CD14-positive monocyte (primary cell): ENCODE measurements at regions not wholly inside any gene's neighbourhood (a gene's known extent, or its start where the extent isn't known, plus 50 kb on each side); places are given as distances from the start of the nearest gene placed in this dataset.

Experiments
- DNase-seq, 3 donors: peaks; one replicate each; pipeline ENCODE4 v3.0.0-alpha.2; 2011 to 2022
- H2AFZ ChIP-seq: 2 replicates; pipeline ENCODE4 v1.6.0; 2012; ENCODE audit warnings: mild to moderate bottlenecking, low read depth, low read length, inconsistent platforms; ENCODE audit not compliant: insufficient read depth, poor library complexity, severe bottlenecking
- H3K27ac ChIP-seq, 2 donors: 1 replicate in 1 of 2; 2 replicates in 1 of 2; pipeline ENCODE4 v1.5.1; 2012 to 2013; ENCODE audit warnings: low read length in 2 of 2, control low read depth in 1 of 2, inconsistent platforms in 1 of 2, low read depth in 1 of 2, mild to moderate bottlenecking in 1 of 2
- H3K27me3 ChIP-seq, 2 donors: one replicate each; pipeline versions ENCODE4 v1.6.0 to v1.6.1; 2011 to 2013; ENCODE audit warnings: low read length in 2 of 2; ENCODE audit not compliant: control insufficient read depth in 2 of 2, insufficient read depth in 2 of 2
- H3K36me3 ChIP-seq, 2 donors: replicated peaks in 1 of 2; 1 replicate in 1 of 2; 2 replicates in 1 of 2; pipeline versions ENCODE4 v1.5.1 to v1.6.1; 2012 to 2013; ENCODE audit warnings: low read length in 2 of 2, control low read depth in 1 of 2, inconsistent platforms in 1 of 2, mild to moderate bottlenecking in 1 of 2; ENCODE audit not compliant: insufficient read depth in 2 of 2, control insufficient read depth in 1 of 2
- H3K4me1 ChIP-seq, 2 donors: 1 replicate in 1 of 2; 2 replicates in 1 of 2; pipeline versions ENCODE4 v1.5.1 to v1.6.1; 2012 to 2013; ENCODE audit warnings: low read length in 2 of 2, control low read depth in 1 of 2, inconsistent platforms in 1 of 2, mild to moderate bottlenecking in 1 of 2, moderate library complexity in 1 of 2; ENCODE audit not compliant: insufficient read depth in 2 of 2, control insufficient read depth in 1 of 2
- H3K4me2 ChIP-seq: replicated peaks from 2 replicates; pipeline ENCODE3; 2012; ENCODE audit warnings: low read length, moderate library complexity, mild to moderate bottlenecking; ENCODE audit not compliant: poor library complexity, severe bottlenecking; ENCODE audit errors: extremely low read depth
- H3K4me3 ChIP-seq, 3 experiments: fragments of 200-600 bp in 1 of 3; sonication (generic) in 1 of 3; replicated peaks in 1 of 3; 1 replicate in 2 of 3; 2 replicates in 1 of 3; pipeline ENCODE4 v1.5.1; 2011 to 2013; ENCODE audit warnings: low read length in 3 of 3, mild to moderate bottlenecking in 3 of 3, control low read depth in 2 of 3, low read depth in 2 of 3, inconsistent platforms in 1 of 3, moderate library complexity in 1 of 3
- H3K79me2 ChIP-seq: 2 replicates; pipeline ENCODE4 v1.6.0; 2012; ENCODE audit warnings: mild to moderate bottlenecking, control low read depth, inconsistent platforms, low read length, moderate library complexity; ENCODE audit not compliant: insufficient read depth
- H3K9ac ChIP-seq: 2 replicates; pipeline ENCODE4 v1.6.0; 2017; ENCODE audit warnings: low read length, mild to moderate bottlenecking; ENCODE audit not compliant: insufficient read depth, poor library complexity, severe bottlenecking
- H3K9me3 ChIP-seq, 2 donors: replicated peaks in 1 of 2; 1 replicate in 1 of 2; 2 replicates in 1 of 2; pipeline versions ENCODE4 v1.5.1 to v1.6.1; 2012 to 2013; ENCODE audit warnings: low read length in 2 of 2, control low read depth in 1 of 2; ENCODE audit not compliant: control insufficient read depth in 1 of 2, insufficient read depth in 1 of 2
- H4K20me1 ChIP-seq: 2 replicates; pipeline ENCODE4 v1.6.0; 2012; ENCODE audit warnings: mild to moderate bottlenecking, low read length, control low read depth, moderate library complexity; ENCODE audit not compliant: insufficient read depth
- H3K27ac Mint-ChIP-seq, 7 donors: one replicate each; pipeline ENCODE4 v1.8.0; 2020; ENCODE audit warnings: mild to moderate bottlenecking in 7 of 7, mixed read lengths in 7 of 7, moderate library complexity in 6 of 7, inconsistent platforms in 2 of 7
- H3K27me3 Mint-ChIP-seq, 3 donors: one replicate each; pipeline ENCODE4 v1.8.0; 2021 to 2022; ENCODE audit warnings: low read depth in 3 of 3, mild to moderate bottlenecking in 3 of 3, mixed read lengths in 3 of 3, moderate library complexity in 3 of 3, inconsistent platforms in 1 of 3
- H3K36me3 Mint-ChIP-seq, 2 donors: one replicate each; pipeline ENCODE4 v1.8.0; 2020; ENCODE audit warnings: mixed read lengths in 2 of 2, inconsistent platforms in 1 of 2, mild to moderate bottlenecking in 1 of 2
- H3K4me1 Mint-ChIP-seq: one replicate; pipeline ENCODE4 v1.8.0; 2020; ENCODE audit warnings: mild to moderate bottlenecking, mixed read lengths
- H3K4me3 Mint-ChIP-seq, 2 donors: one replicate each; pipeline ENCODE4 v1.8.0; 2020; ENCODE audit warnings: mild to moderate bottlenecking in 2 of 2, mixed read lengths in 2 of 2, moderate library complexity in 1 of 2
- H3K9me3 Mint-ChIP-seq, 7 donors: one replicate each; pipeline ENCODE4 v1.8.0; 2020 to 2022; ENCODE audit warnings: mixed read lengths in 7 of 7, mild to moderate bottlenecking in 6 of 7, moderate library complexity in 6 of 7, inconsistent platforms in 2 of 7
- WGBS: methylation state at CpG from one replicate; pipeline ENCODE4 v1.1.5; 2013; ENCODE audit warnings: missing lambda C conversion rate; ENCODE audit not compliant: insufficient coverage; 5-methylcytosine and 5-hydroxymethylcytosine counted together
- intact Hi-C, 2 donors: fragments of 100-400 bp; cut with micrococcal nuclease; formaldehyde crosslinking; loops; one replicate each; pipeline versions ENCODE4 v1.15.0 to v1.15.1; 2023
- TF ChIP-seq, protein P1 (sequence below): fragments of 200-600 bp; IDR thresholded peaks from one replicate; pipeline ENCODE4 v1.8.0; 2022; ENCODE audit warnings: antibody characterized with exemption, mild to moderate bottlenecking

DNA sequence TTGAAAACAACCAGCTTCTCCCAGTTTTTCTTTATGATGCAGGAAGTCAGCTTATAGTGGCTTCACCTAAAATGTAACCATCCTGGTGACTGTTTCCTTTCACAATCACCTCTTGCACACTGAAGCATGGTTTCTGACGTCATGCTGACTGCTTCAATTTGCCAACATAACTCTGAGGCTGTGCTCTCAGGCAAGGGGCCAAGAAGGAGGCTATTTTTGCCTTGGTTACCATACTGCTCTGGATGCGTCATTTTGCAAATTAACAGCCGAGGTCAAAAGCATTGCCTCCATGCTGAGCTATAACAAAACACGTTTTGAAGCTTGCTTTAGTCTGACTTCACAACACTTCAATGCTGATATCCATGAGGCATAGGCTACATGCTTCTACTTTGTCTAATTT lies 397.8 kb downstream of the METTL4 start:
- TF ChIP-seq, protein P1, sequence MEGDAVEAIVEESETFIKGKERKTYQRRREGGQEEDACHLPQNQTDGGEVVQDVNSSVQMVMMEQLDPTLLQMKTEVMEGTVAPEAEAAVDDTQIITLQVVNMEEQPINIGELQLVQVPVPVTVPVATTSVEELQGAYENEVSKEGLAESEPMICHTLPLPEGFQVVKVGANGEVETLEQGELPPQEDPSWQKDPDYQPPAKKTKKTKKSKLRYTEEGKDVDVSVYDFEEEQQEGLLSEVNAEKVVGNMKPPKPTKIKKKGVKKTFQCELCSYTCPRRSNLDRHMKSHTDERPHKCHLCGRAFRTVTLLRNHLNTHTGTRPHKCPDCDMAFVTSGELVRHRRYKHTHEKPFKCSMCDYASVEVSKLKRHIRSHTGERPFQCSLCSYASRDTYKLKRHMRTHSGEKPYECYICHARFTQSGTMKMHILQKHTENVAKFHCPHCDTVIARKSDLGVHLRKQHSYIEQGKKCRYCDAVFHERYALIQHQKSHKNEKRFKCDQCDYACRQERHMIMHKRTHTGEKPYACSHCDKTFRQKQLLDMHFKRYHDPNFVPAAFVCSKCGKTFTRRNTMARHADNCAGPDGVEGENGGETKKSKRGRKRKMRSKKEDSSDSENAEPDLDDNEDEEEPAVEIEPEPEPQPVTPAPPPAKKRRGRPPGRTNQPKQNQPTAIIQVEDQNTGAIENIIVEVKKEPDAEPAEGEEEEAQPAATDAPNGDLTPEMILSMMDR = no peak
- Histone ChIP-seq H3K9ac (no peak overlapping the region), H3K9me3 (no peaks in the 10 kb centered on the region), H3K36me3 (no peaks in the 10 kb centered on the region), H3K79me2 (no peaks in the 10 kb centered on the region), H3K4me1 (peaks cover 0 to 2% of the 10 kb centered on the region in 2 donors), H3K4me3 (no peak overlapping the region), H3K27ac (no peak overlapping the region), H4K20me1 (no peaks in the 10 kb centered on the region), H3K4me2 (no peak overlapping the region), H3K27me3 (no peaks in the 10 kb centered on the region), H2AFZ (no peak overlapping the region)
- WGBS = 58% methylated on average over 4 of the region's 4 CpGs
- peak in 1 of 3 donors; percentile 7 for DNase-seq
- Mint-ChIP-seq H3K4me3 (no peak overlapping the region), H3K27ac (no peak overlapping the region), H3K36me3 (no peaks in the 10 kb centered on the region), H3K27me3 (peaks cover 1 to 4% (median 3%) of the 10 kb centered on the region in 3 donors), H3K9me3 (peaks cover 0 to 5% (median 2%) of the 10 kb centered on the region in 7 donors), H3K4me1 (peaks cover 2% of the 10 kb centered on the region)
- intact Hi-C loops = no loop called here

DNA sequence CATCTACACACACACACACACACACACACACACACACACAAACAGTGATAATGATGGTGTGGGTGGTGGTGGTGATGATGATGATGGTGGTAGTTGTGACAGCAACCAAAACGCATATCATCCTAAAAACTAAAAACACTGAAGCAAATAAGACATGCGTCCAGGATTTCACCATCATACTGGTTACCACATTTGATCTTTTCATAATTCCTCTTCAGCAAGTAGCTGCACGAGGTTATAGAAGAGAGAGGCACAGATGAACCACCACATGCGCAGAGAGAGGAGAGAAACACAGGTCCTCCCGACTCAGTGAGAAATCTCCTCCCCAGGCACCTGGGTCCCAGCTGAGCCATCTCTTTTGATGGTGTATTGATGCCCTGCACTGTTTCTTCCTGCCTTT lies 393.3 kb downstream of the METTL4 start:
- no peaks in the 10 kb centered on the region for H4K20me1 ChIP-seq
- no peak overlapping the region for H3K4me2 ChIP-seq
- H3K4me1 ChIP-seq = peaks cover 6 to 11% of the 10 kb centered on the region in 2 donors
- peak overlapping the region in 1 of 7 donors; percentile 20 for H3K27ac Mint-ChIP-seq
- peaks cover 0 to 3% (median 2%) of the 10 kb centered on the region in 3 donors for H3K27me3 Mint-ChIP-seq
- no CpG with 5 or more reads among the region's 5 CpGs for WGBS
- no peaks in the 10 kb centered on the region for H3K36me3 ChIP-seq
- peaks cover 8% of the 10 kb centered on the region for H3K4me1 Mint-ChIP-seq
- TF ChIP-seq, protein P1 = no peak
- H3K36me3 Mint-ChIP-seq = no peaks in the 10 kb centered on the region
- no peak overlapping the region for H3K9ac ChIP-seq
- H3K9me3 ChIP-seq = peaks cover 0 to 10% of the 10 kb centered on the region in 2 donors
- H3K4me3 Mint-ChIP-seq = no peak overlapping the region
- no peak overlapping the region for H3K27ac ChIP-seq
- H2AFZ ChIP-seq = no peak overlapping the region
- peaks cover 0 to 11% (median 0%) of the 10 kb centered on the region in 7 donors for H3K9me3 Mint-ChIP-seq
- H3K27me3 ChIP-seq = no peaks in the 10 kb centered on the region
- no peak for DNase-seq
- H3K4me3 ChIP-seq = no peak overlapping the region
- H3K79me2 ChIP-seq = no peaks in the 10 kb centered on the region
- intact Hi-C loops = no loop called here
